ENCODE measurements at regions not wholly inside any gene's neighbourhood (a gene's known extent, or its start where the extent isn't known, plus 50 kb on each side); places are given as distances from the start of the nearest gene placed in this dataset.

DNA sequence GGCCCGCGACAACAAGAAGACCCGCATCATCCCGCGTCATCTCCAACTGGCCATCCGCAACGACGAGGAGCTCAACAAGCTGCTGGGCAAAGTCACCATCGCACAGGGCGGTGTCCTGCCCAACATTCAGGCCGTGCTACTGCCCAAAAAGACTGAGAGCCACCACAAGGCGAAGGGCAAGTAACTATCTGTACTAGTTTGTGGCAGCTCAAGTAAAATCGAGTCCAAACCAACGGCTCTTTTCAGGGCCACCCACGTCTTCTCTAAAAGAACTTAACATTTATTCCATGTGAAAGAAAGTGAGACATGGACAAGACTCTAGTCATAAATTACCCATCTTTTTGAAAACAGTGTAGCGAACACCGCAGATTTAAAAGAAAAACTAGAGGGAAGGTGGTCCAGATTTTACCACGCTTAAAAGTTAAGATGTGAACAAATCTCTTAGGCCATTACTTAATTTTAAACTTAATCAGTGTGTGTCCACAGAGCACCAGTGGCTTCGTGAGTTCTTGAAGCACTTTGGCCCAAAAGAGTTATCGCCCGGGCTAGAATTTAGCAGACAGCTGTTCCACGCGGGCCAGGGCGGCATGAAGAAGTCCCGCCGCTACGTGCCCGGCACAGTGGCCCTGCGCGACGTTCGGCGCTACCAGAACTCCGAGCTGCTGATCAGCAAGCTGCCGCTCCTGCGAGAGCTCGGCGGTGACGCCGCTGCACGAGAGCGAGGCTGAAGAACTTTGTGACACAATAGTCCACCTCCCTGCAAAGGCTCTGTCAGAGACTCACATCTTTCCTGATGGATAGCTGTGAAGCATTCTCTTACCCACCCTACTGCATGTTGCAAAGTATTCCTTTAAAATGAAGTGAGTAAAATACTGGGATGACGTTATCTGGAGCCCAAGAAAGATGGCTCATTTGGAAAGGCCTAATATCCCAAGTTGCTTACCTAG lies 113.9 kb upstream of the PRSS16 start:
- TF ChIP-seq, protein P1, sequence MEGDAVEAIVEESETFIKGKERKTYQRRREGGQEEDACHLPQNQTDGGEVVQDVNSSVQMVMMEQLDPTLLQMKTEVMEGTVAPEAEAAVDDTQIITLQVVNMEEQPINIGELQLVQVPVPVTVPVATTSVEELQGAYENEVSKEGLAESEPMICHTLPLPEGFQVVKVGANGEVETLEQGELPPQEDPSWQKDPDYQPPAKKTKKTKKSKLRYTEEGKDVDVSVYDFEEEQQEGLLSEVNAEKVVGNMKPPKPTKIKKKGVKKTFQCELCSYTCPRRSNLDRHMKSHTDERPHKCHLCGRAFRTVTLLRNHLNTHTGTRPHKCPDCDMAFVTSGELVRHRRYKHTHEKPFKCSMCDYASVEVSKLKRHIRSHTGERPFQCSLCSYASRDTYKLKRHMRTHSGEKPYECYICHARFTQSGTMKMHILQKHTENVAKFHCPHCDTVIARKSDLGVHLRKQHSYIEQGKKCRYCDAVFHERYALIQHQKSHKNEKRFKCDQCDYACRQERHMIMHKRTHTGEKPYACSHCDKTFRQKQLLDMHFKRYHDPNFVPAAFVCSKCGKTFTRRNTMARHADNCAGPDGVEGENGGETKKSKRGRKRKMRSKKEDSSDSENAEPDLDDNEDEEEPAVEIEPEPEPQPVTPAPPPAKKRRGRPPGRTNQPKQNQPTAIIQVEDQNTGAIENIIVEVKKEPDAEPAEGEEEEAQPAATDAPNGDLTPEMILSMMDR (IDR thresholded peaks at IDR 0.05; ENCODE audit: insufficient read depth, low read depth, low read length, missing control alignments): no peak
- H3K4me3 ChIP-seq (ENCODE audit: low read depth, low read length): peak overlapping the region; percentile 71
- peak; percentile 93 for DNase-seq (ENCODE audit: low read depth)

DNA sequence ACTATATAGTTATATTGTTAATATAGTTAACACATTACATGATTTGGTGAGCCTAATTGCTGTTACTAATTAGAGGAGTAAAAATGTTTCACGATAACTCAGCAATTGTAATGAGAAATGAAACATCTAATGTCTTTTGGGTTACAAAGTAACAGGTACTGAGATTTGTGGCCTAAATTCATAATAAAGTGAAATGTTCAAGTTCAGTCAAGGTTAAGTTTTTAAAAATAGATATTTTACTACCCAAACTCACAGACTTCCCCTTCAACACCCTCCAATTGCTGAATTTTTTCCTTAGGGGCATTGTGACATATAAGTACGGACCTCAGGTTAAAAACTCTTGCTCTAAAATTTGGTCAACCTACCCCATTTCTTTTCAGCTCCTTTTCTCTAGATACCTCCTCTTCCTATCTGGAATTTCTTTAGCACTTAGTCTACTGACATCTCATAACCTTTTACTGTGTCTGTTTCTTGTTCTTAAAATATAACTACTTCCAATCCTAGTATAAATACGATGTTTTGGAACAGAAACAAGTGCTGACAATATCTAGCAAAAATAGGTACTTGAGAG lies 112.3 kb upstream of the PRSS16 start:
- H3K4me3 ChIP-seq (ENCODE audit: low read depth, low read length): peak overlapping the region; percentile 71
- no peak for DNase-seq (ENCODE audit: low read depth)
- TF ChIP-seq, protein P1 (IDR thresholded peaks at IDR 0.05; ENCODE audit: insufficient read depth, low read depth, low read length, missing control alignments): no peak

DNA sequence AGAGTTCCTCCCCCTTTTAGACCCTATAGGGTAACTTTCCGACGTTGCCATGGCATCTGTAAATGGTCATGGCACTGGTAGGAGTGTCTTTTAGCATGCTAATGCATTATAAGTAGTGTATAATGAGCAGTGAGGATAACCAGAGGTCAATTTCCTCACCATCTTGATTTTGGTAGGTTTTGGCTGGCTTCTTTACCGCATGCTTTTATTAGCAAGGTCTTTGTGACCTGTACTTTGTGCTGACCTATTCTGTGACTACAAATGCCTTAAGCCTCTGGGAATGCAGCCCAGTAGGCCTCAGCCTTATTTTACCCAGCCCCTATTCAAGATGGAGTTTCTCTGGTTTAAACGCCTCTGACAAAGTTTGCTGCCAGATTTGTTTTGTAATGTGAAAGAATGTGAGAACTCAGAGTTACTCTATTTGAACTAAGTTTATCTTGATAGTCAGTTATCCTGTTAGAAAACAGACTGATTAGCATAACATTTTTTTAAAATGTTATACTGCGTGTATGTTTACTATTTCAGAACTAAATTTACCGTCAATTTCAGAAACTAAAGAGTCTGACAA lies 111.3 kb upstream of the PRSS16 start:
- no peak overlapping the region for H3K4me3 ChIP-seq (ENCODE audit: low read depth, low read length)
- TF ChIP-seq, protein P1 (IDR thresholded peaks at IDR 0.05; ENCODE audit: insufficient read depth, low read depth, low read length, missing control alignments): no peak
- no peak for DNase-seq (ENCODE audit: low read depth)

DNA sequence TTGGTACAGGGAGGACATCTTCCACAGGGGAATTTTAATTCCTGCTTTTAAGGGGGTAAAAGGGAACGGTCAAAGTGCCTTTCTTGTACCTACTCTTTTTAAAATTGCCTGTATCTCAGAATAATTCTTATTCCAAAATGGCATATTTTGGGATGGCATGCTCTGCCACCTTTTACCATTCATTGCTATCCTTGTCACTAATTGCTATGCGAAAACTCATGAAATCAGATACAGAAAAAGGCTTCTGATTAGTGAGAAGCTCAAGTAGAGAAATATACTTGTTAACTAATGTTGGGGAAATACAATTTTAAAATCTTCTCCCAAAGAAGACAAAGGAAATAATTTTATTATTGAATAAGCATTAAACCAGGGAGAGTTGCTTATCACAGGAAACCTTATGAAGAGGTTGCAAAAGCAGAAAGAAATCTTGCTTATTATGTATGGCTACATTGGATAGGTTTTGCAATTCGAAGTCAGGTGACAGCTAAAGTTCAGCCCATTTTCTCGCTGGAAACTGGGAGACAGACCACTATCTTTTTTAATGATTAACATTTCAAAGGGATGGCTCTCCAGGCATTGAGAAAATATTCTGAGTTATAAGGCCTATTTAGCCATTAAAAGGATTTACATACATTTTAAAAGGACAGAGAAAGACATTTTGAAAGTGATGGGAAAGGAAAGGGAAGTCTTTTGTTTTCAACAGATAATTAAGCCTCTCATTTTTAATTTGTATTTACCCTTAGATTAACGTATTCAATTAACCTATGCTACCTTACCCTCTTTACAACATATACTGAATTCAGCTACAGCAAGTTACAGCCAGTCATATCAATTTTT lies 110.3 kb upstream of the PRSS16 start:
- TF ChIP-seq, protein P1 (IDR thresholded peaks at IDR 0.05; ENCODE audit: insufficient read depth, low read depth, low read length, missing control alignments): no peak
- no peak for DNase-seq (ENCODE audit: low read depth)
- no peak overlapping the region for H3K4me3 ChIP-seq (ENCODE audit: low read depth, low read length)

DNA sequence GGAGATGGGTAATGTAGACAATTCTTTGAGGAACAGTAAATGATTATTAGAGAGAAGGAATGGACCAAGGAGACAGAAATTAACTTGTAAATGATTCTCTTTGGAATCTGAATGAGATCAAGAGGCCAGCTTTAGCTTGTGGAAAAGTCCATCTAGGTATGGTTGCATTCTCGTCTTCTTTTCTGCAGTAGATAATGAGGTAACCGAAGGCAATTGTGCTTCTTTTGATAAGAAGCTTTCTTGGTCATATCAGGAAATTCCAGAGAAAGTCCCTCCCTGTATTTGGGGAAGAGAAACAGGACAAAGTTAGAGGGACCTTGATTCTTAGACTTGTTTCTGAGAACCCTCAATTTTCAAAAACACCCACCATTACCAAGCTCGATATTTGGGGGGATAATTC lies 109.1 kb upstream of the PRSS16 start:
- H3K4me3 ChIP-seq (ENCODE audit: low read depth, low read length): peak overlapping the region; percentile 87
- TF ChIP-seq, protein P1 (IDR thresholded peaks at IDR 0.05; ENCODE audit: insufficient read depth, low read depth, low read length, missing control alignments): no peak

More for the DNA sequence above, 109.1 kb upstream of the PRSS16 start:
- DNase-seq (ENCODE audit: low read depth): no peak

Data from GM12865 (cell line).